ENCODE measurements at regions not wholly inside any gene's neighbourhood (a gene's known extent, or its start where the extent isn't known, plus 50 kb on each side); places are given as distances from the start of the nearest gene placed in this dataset.

DNA sequence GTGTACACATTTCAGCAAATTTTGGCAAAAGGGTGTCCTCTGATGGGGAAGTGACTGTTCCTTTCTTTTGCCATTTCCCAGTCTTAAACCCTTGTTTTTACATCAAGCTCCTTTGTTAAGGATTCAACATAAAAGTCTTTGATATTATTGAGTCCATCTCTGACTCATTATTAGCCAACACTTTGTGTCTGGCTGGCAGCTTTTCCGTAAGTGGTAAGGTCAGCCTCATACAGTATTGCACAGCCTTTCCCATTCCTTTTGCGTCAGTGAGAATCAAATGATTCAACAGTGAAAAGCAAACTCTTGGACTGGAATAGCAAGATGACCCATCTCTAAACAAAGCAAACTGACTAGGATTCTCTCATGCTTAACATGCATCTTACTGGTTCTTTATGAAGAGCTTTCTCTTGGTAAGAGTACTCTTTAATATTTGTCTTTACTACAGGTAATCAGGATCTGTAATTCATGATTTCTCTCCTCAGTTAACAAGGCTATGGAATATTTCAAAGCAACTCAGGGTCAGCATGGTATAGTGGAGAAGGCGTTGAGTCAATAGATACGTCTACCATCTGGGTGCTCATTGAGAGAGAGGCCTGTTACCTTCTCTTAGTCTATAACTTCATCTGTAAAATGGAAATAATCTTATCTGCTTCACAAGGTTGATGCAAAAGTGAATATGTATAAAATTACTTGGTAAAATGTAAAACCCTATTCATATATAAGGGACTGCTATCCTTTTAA is 183.6 kb downstream of the PRL start:
- TF ChIP-seq PPARA (CRISPR knock-in tag; IDR thresholded peaks at IDR 0.05; ENCODE audit: borderline replicate concordance) (no peak), ESRRG (CRISPR knock-in tag; IDR thresholded peaks at IDR 0.05) (no peak), TSHZ2 (CRISPR knock-in tag; IDR thresholded peaks at IDR 0.05) (no peak), RARB (CRISPR knock-in tag; IDR thresholded peaks at IDR 0.05) (no peak)
- TF ChIP-seq, protein P1, sequence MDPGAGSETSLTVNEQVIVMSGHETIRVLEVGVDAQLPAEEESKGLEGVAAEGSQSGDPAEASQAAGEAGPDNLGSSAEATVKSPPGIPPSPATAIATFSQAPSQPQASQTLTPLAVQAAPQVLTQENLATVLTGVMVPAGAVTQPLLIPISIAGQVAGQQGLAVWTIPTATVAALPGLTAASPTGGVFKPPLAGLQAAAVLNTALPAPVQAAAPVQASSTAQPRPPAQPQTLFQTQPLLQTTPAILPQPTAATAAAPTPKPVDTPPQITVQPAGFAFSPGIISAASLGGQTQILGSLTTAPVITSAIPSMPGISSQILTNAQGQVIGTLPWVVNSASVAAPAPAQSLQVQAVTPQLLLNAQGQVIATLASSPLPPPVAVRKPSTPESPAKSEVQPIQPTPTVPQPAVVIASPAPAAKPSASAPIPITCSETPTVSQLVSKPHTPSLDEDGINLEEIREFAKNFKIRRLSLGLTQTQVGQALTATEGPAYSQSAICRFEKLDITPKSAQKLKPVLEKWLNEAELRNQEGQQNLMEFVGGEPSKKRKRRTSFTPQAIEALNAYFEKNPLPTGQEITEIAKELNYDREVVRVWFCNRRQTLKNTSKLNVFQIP (CRISPR knock-in tag; IDR thresholded peaks at IDR 0.05; ENCODE audit: borderline replicate concordance, low read depth), result no peak
- TF ChIP-seq, protein P2, sequence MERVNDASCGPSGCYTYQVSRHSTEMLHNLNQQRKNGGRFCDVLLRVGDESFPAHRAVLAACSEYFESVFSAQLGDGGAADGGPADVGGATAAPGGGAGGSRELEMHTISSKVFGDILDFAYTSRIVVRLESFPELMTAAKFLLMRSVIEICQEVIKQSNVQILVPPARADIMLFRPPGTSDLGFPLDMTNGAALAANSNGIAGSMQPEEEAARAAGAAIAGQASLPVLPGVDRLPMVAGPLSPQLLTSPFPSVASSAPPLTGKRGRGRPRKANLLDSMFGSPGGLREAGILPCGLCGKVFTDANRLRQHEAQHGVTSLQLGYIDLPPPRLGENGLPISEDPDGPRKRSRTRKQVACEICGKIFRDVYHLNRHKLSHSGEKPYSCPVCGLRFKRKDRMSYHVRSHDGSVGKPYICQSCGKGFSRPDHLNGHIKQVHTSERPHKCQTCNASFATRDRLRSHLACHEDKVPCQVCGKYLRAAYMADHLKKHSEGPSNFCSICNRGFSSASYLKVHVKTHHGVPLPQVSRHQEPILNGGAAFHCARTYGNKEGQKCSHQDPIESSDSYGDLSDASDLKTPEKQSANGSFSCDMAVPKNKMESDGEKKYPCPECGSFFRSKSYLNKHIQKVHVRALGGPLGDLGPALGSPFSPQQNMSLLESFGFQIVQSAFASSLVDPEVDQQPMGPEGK (CRISPR knock-in tag; IDR thresholded peaks at IDR 0.05; ENCODE audit: borderline replicate concordance), result no peak
